ENCODE measurements at regions not wholly inside any gene's neighbourhood (a gene's known extent, or its start where the extent isn't known, plus 50 kb on each side); places are given as distances from the start of the nearest gene placed in this dataset.

- TF ChIP-seq ZNF710 (CRISPR knock-in tag; IDR thresholded peaks at IDR 0.05; ENCODE audit: borderline replicate concordance) = no peak
- TF ChIP-seq, protein P1, sequence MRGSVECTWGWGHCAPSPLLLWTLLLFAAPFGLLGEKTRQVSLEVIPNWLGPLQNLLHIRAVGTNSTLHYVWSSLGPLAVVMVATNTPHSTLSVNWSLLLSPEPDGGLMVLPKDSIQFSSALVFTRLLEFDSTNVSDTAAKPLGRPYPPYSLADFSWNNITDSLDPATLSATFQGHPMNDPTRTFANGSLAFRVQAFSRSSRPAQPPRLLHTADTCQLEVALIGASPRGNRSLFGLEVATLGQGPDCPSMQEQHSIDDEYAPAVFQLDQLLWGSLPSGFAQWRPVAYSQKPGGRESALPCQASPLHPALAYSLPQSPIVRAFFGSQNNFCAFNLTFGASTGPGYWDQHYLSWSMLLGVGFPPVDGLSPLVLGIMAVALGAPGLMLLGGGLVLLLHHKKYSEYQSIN (CRISPR knock-in tag; IDR thresholded peaks at IDR 0.05; ENCODE audit: borderline replicate concordance) = no peak
- no peaks in the 10 kb centered on the region for H3K4me1 ChIP-seq (ENCODE audit: insufficient read depth, low read length)
- no peak overlapping the region for H3K4me3 ChIP-seq (replicated peaks in 1 of 3; ENCODE audit: insufficient read depth in 1 of 3, low read depth in 2 of 3, low read length in 3 of 3)
- no peak overlapping the region for H3K27ac ChIP-seq (ENCODE audit: extremely low read length, insufficient read depth, low read length)
- no peaks in the 10 kb centered on the region for H4K20me1 ChIP-seq (ENCODE audit: insufficient read depth, low read length)
- H2AFZ ChIP-seq (ENCODE audit: low read length) = no peak overlapping the region
- 23% methylated on average over 5 of the region's 5 CpGs for WGBS (ENCODE audit: low lambda C conversion rate)
- intact Hi-C loops (cut with micrococcal nuclease; ENCODE audit: unreplicated experiment) = no loop called here
- H3K4me2 ChIP-seq (ENCODE audit: low read depth, low read length) = no peak overlapping the region
- POLR2A ChIA-PET = no interaction called here
- BruUV-seq (replicated peaks) = no TSS peak
- H3K36me3 ChIP-seq (replicated peaks in 1 of 2; ENCODE audit: control insufficient read depth in 1 of 2, insufficient read depth in 2 of 2, low read length in 2 of 2) = no peaks in the 10 kb centered on the region
- CTCF ChIA-PET (ENCODE audit: low intra/inter-chr PET ratio, low total read pairs) = no interaction called here
- no peak for ATAC-seq
- FAIRE-seq = no peak
- in situ Hi-C loops (cut with HindIII; ENCODE audit: extremely low pct_ligation_motif_present, low pct_unique_long_range_greater_than_20kb) = no loop called here
- H3K9ac ChIP-seq (ENCODE audit: insufficient read depth, low read depth, low read length) = no peak overlapping the region
- no peaks in the 10 kb centered on the region for H3K9me3 ChIP-seq (ENCODE audit: low read length)
- peaks cover 12 to 71% of the 10 kb centered on the region in 2 experiments for H3K27me3 ChIP-seq (ENCODE audit: control insufficient read depth in 1 of 2, insufficient read depth in 2 of 2, low read length in 2 of 2)
- no peak for DNase-seq (ENCODE audit: low spot score)
- no peaks in the 10 kb centered on the region for H3K79me2 ChIP-seq (ENCODE audit: insufficient read depth, low read length)
Observed at GRCh38 chr16:11452746-11453389, 107.6 kb downstream of the RMI2 start.

- H3K4me2 ChIP-seq (ENCODE audit: low read depth, low read length) = no peak overlapping the region
- no peak overlapping the region for H3K4me3 ChIP-seq (replicated peaks in 1 of 3; ENCODE audit: insufficient read depth in 1 of 3, low read depth in 2 of 3, low read length in 3 of 3)
- DNase-seq (ENCODE audit: low spot score) (no peak), FAIRE-seq (no peak), ATAC-seq (no peak)
- peaks cover 5% of the 10 kb centered on the region; the same call in 1 of the 2 replicates for H3K4me1 ChIP-seq (ENCODE audit: insufficient read depth, low read length)
- H2AFZ ChIP-seq (ENCODE audit: low read length) = no peak overlapping the region
- ChIA-PET CTCF (ENCODE audit: low intra/inter-chr PET ratio, low total read pairs) (no interaction called here), POLR2A (interaction anchor here (0.6 kb wide), 1 partner anchor 17 kb away, joined by 3 read pairs; no protein-coding TSS in a partner anchor)
- H3K36me3 ChIP-seq (replicated peaks in 1 of 2; ENCODE audit: control insufficient read depth in 1 of 2, insufficient read depth in 2 of 2, low read length in 2 of 2) = no peaks in the 10 kb centered on the region
- H3K27me3 ChIP-seq (ENCODE audit: control insufficient read depth in 1 of 2, insufficient read depth in 2 of 2, low read length in 2 of 2) = peaks cover 9 to 43% of the 10 kb centered on the region in 2 experiments
- BruUV-seq (replicated peaks) = no TSS peak
- H3K79me2 ChIP-seq (ENCODE audit: insufficient read depth, low read length) = no peaks in the 10 kb centered on the region
- no peak overlapping the region for H3K9ac ChIP-seq (ENCODE audit: insufficient read depth, low read depth, low read length)
- in situ Hi-C loops (cut with HindIII; ENCODE audit: extremely low pct_ligation_motif_present, low pct_unique_long_range_greater_than_20kb) = no loop called here
- no peaks in the 10 kb centered on the region for H3K9me3 ChIP-seq (ENCODE audit: low read length)
- H4K20me1 ChIP-seq (ENCODE audit: insufficient read depth, low read length) = no peaks in the 10 kb centered on the region
- intact Hi-C loops (cut with micrococcal nuclease; ENCODE audit: unreplicated experiment) = no loop called here
- no peak overlapping the region for H3K27ac ChIP-seq (ENCODE audit: extremely low read length, insufficient read depth, low read length)
- TF ChIP-seq SPEN (CRISPR knock-in tag; IDR thresholded peaks at IDR 0.05; ENCODE audit: low read depth) = no peak
- TF ChIP-seq DNMT1 (CRISPR knock-in tag; IDR thresholded peaks at IDR 0.05) = no peak
- TF ChIP-seq ZNF225 (CRISPR knock-in tag; IDR thresholded peaks at IDR 0.05) = 0 out of 2 replicates have a peak, but pooled peaks have one; percentile 25
- 71% methylated on average over 10 of the region's 10 CpGs for WGBS (ENCODE audit: low lambda C conversion rate)
Observed at GRCh38 chr16:11456741-11457140, 111.5 kb downstream of the RMI2 start.

All from HepG2 (cell line).